K562 (cell line): ENCODE measurements at regions not wholly inside any gene's neighbourhood (a gene's known extent, or its start where the extent isn't known, plus 50 kb on each side); places are given as distances from the start of the nearest gene placed in this dataset.

Experiments
- ATAC-seq: fragments of 200-7000 bp; cut with Tn5 transposase; 3 replicates; pipeline ENCODE4 v1.9.1; 2020; ENCODE audit warnings: moderate library complexity
- BruUV-seq: library from RNA; stranded (reverse); fragments of 400-500 nt; replicated peaks from 2 replicates; lab custom pipeline; 2021; lab: Mats Ljungman, UMichigan
- CTCF ChIA-PET: fragments of 300-600 bp; formaldehyde crosslinking; extraction: SDS; loops from one replicate; lab custom pipeline; 2021; ENCODE audit warnings: low intra/inter-chr PET ratio; lab: Yijun Ruan, JAX
- POLR2A ChIA-PET: fragments of 300-600, 350-650 bp; sonication (Branson Sonifier 250); formaldehyde crosslinking; extraction: SDS; loops from one replicate; lab custom pipeline; 2021; ENCODE audit warnings: antibody characterized with exemption, inconsistent platforms; lab: Yijun Ruan, JAX
- DNase-seq, 4 experiments: peaks; one replicate each; pipeline versions ENCODE4 v3.0.0 to v3.0.0-alpha.2; 2011 to 2018; ENCODE audit warnings: low spot score in 3 of 4, mixed read lengths in 3 of 4; ENCODE audit errors: extremely low read depth in 1 of 4
- FAIRE-seq: peaks from 2 replicates; lab custom pipeline; 2011; peaks lifted over from hg19 to GRCh38; lab: Jason Lieb, UNC
- H2AFZ ChIP-seq: 2 replicates; pipeline ENCODE4 v1.6.0; 2011; ENCODE audit warnings: low read depth, low read length, control low read depth, inconsistent platforms
- H3K27ac ChIP-seq: fragments of 200-600 bp; 3 replicates; pipeline ENCODE4 v1.8.0; 2011; ENCODE audit warnings: low read depth, mild to moderate bottlenecking, control low read depth, inconsistent platforms, low read length, moderate library complexity, mixed read lengths; ENCODE audit errors: extremely low read depth
- H3K27me3 ChIP-seq, 2 experiments: fragments of 300-600 bp in 1 of 2; 2 replicates in 1 of 2; 3 replicates in 1 of 2; pipeline versions ENCODE4 v1.6.0 to v1.8.0; 2011; ENCODE audit warnings: inconsistent platforms in 2 of 2, low read length in 2 of 2, mild to moderate bottlenecking in 1 of 2, mixed read lengths in 1 of 2, moderate library complexity in 1 of 2; ENCODE audit not compliant: control insufficient read depth in 2 of 2, insufficient read depth in 2 of 2
- H3K36me3 ChIP-seq: fragments of 300-600 bp; 3 replicates; pipeline ENCODE4 v1.8.0; 2011; ENCODE audit warnings: mild to moderate bottlenecking, low read length, inconsistent platforms; ENCODE audit not compliant: control insufficient read depth, insufficient read depth
- H3K4me1 ChIP-seq, 2 experiments: fragments of 200-600 bp in 1 of 2; replicated peaks in 1 of 2; 2 replicates in 1 of 2; 3 replicates in 1 of 2; pipeline versions ENCODE4 v1.5.1 to v1.8.0; 2011; ENCODE audit warnings: inconsistent platforms in 2 of 2, low read length in 2 of 2, mild to moderate bottlenecking in 1 of 2, mixed read lengths in 1 of 2, moderate library complexity in 1 of 2; ENCODE audit not compliant: control insufficient read depth in 2 of 2, insufficient read depth in 2 of 2
- H3K4me2 ChIP-seq: 2 replicates; pipeline ENCODE4 v1.6.1; 2011; ENCODE audit warnings: low read length, control low read depth, inconsistent platforms, mixed read lengths; ENCODE audit not compliant: insufficient read depth
- H3K4me3 ChIP-seq: fragments of 200-600 bp; sonication (generic), shearing (Covaris generic); 2 replicates; pipeline ENCODE4 v1.5.1; 2016; ENCODE audit warnings: control low read depth, inconsistent platforms
- H3K79me2 ChIP-seq: fragments of 200-600 bp; 3 replicates; pipeline ENCODE4 v1.8.0; 2011; ENCODE audit warnings: low read length, inconsistent platforms; ENCODE audit not compliant: control insufficient read depth, insufficient read depth
- H3K9ac ChIP-seq, 2 experiments: 2 replicates each; pipeline versions ENCODE4 v1.6.0 to v1.6.1; 2011; ENCODE audit warnings: low read depth in 2 of 2, low read length in 2 of 2, control low read depth in 1 of 2, inconsistent platforms in 1 of 2, mild to moderate bottlenecking in 1 of 2, mixed read lengths in 1 of 2; ENCODE audit not compliant: insufficient read depth in 1 of 2
- H3K9me1 ChIP-seq: one replicate; pipeline ENCODE4 v1.6.0; 2011; ENCODE audit warnings: inconsistent platforms, mild to moderate bottlenecking, low read length, moderate library complexity; ENCODE audit not compliant: control insufficient read depth, insufficient read depth
- H3K9me3 ChIP-seq: replicated peaks from 2 replicates; pipeline ENCODE4 v1.5.1; 2011; ENCODE audit warnings: low read depth, low read length, inconsistent platforms; ENCODE audit not compliant: control insufficient read depth, insufficient read depth
- H4K20me1 ChIP-seq: replicated peaks from 2 replicates; pipeline ENCODE4 v1.6.1; 2011; ENCODE audit warnings: low read length, inconsistent platforms, mixed read lengths; ENCODE audit not compliant: control insufficient read depth, insufficient read depth
- ADNP ChIP-seq: fragments of 200-800 bp; sonication (Bioruptor generic); IDR thresholded peaks from 2 replicates; pipeline ENCODE4 v1.6.1; 2016; ENCODE audit warnings: missing genetic modification characterization, missing compliant biosample characterization
- ATF1 ChIP-seq, 2 experiments: fragments of 450-650 bp in 1 of 2; IDR thresholded peaks; 2 replicates each; pipeline ENCODE4 v1.6.1; 2016; ENCODE audit warnings: missing compliant biosample characterization in 1 of 2, missing genetic modification characterization in 1 of 2
- E2F3 ChIP-seq: fragments of 250-450 bp; sonication (Bioruptor Pico); IDR thresholded peaks from 2 replicates; pipeline ENCODE4 v1.4.0; 2020; ENCODE audit warnings: mild to moderate bottlenecking
- HEY1 ChIP-seq: fragments of 250-450 bp; sonication (Bioruptor Pico); IDR thresholded peaks from 2 replicates; pipeline ENCODE4 v1.5.0; 2020; ENCODE audit warnings: mild to moderate bottlenecking, moderate library complexity, borderline replicate concordance
- MAFG ChIP-seq: fragments of 450-650 bp; conservative IDR thresholded peaks from 2 replicates; pipeline ENCODE4 v1.6.1; 2016; ENCODE audit warnings: missing genetic modification characterization, missing compliant biosample characterization
- NR2C1 ChIP-seq, 2 experiments: fragments of 450-650 bp; IDR thresholded peaks; 2 replicates each; pipeline ENCODE4 v1.6.1; 2017; ENCODE audit warnings: mild to moderate bottlenecking in 2 of 2, antibody characterized with exemption in 1 of 2, inconsistent platforms in 1 of 2, missing compliant biosample characterization in 1 of 2, missing genetic modification characterization in 1 of 2
- PHF21A ChIP-seq: fragments of 450-650 bp; IDR thresholded peaks from 2 replicates; pipeline ENCODE4 v1.6.1; 2017; ENCODE audit warnings: low read depth, borderline replicate concordance
- PRPF4 ChIP-seq: fragments of 200-400 bp; formaldehyde crosslinking; IDR thresholded peaks from one replicate; pipeline ENCODE4 v1.6.1; 2017; ENCODE audit warnings: low read length, low read depth, mild to moderate bottlenecking; ENCODE audit not compliant: insufficient read depth, poor library complexity, severe bottlenecking
- YBX1 ChIP-seq: fragments of 450-650 bp; IDR thresholded peaks from 2 replicates; pipeline ENCODE4 v1.7.1; 2016; ENCODE audit warnings: mild to moderate bottlenecking
- ZEB2 ChIP-seq: fragments of 450-650 bp; IDR thresholded peaks from 2 replicates; pipeline ENCODE4 v1.6.1; 2016
- ZNF384 ChIP-seq: IDR thresholded peaks from 2 replicates; pipeline ENCODE4 v1.6.1; 2012; ENCODE audit warnings: low read depth, low read length, improper control_type of control experiment
- WGBS: fragments of 100-300 bp; shearing (Covaris generic); methylation state at CpG from one replicate; pipeline ENCODE4 v1.1.6; 2016; ENCODE audit warnings: low coverage, mixed read lengths; ENCODE audit not compliant: insufficient coverage; ENCODE audit errors: missing lambda C conversion rate; 5-methylcytosine and 5-hydroxymethylcytosine counted together
- in situ Hi-C: fragments of 300-500 bp; cut with MboI; formaldehyde crosslinking; loops from 4 replicates; pipeline ENCODE4 v1.15.0; 2018; ENCODE audit warnings: inconsistent platforms, mixed read lengths
- intact Hi-C: fragments of 100-400 bp; cut with micrococcal nuclease; formaldehyde crosslinking; loops from 2 replicates; pipeline ENCODE4 v1.14.2; 2022
- TF ChIP-seq, protein P1 (sequence below): fragments of 450-650 bp; formaldehyde crosslinking; IDR thresholded peaks from 2 replicates; pipeline ENCODE4 v1.4.0; 2020; ENCODE audit warnings: mild to moderate bottlenecking
- TF ChIP-seq, protein P2 (sequence below), 3 experiments: fragments of 200-800 bp in 1 of 3; sonication (Bioruptor generic) in 1 of 3; sonication (generic) in 1 of 3; formaldehyde crosslinking in 1 of 3; IDR thresholded peaks; 2 replicates each; pipeline versions ENCODE4 v1.6.1 to v1.8.0; 2016 to 2022; ENCODE audit warnings: mild to moderate bottlenecking in 2 of 3, missing compliant biosample characterization in 2 of 3, missing genetic modification characterization in 2 of 3, missing genetic modification reagents in 1 of 3
- TF ChIP-seq, protein P3 (sequence below): fragments of 250-450 bp; sonication (Bioruptor Pico); IDR thresholded peaks from 2 replicates; pipeline ENCODE4 v1.8.0; 2022; ENCODE audit warnings: moderate library complexity, mild to moderate bottlenecking, inconsistent platforms
- TF ChIP-seq, protein P4 (sequence below): fragments of 450-650 bp; IDR thresholded peaks from 2 replicates; pipeline ENCODE4 v1.6.1; 2017; ENCODE audit warnings: antibody characterized with exemption, mild to moderate bottlenecking

DNA sequence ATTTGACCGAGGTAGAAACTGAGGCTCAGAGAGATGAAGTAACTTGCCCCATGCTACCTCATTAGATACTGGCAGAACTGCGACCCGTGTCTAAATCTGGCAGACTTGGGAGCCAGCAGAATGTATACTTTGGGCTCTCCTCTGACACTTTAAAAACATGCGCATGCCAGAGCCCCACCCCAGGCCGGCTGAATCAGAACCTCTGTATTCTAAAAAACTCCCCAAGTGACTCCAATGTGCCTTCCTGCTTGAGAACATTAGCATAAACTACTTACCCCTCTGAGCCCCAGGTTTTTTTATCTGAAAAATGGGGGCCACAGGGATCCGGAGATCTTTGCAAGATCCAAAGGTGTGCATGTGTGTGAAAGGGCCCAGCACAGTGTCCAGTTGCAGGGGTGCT lies 344.7 kb upstream of the USP24 start:
- BruUV-seq = no TSS peak
- 0% methylated on average over 6 of the region's 6 CpGs for WGBS
- Histone ChIP-seq H3K27me3 (peaks cover 0 to 5% of the 10 kb centered on the region in 2 experiments; a peak in 1 of 5 replicates), H3K4me3 (no peak overlapping the region), H3K9me3 (no peaks in the 10 kb centered on the region), H3K4me1 (no peaks in the 10 kb centered on the region), H2AFZ (no peak overlapping the region), H3K36me3 (no peaks in the 10 kb centered on the region), H3K4me2 (no peak overlapping the region), H3K9ac (no peak overlapping the region), H3K79me2 (no peaks in the 10 kb centered on the region), H3K27ac (no peak overlapping the region), H4K20me1 (no peaks in the 10 kb centered on the region), H3K9me1 (no peaks in the 10 kb centered on the region)
- intact Hi-C loops (no loop called here), in situ Hi-C loops (no loop called here)
- no peak for DNase-seq
- FAIRE-seq = no peak
- ChIA-PET CTCF (no interaction called here), POLR2A (no interaction called here)
- ATAC-seq = no peak
- TF ChIP-seq E2F3 (CRISPR knock-in tag) = no peak
- no peak for TF ChIP-seq PRPF4
- no peak for TF ChIP-seq NR2C1 (IDR thresholded peaks at IDR 0.05)
- no peak for TF ChIP-seq NR2C1 (tag; IDR thresholded peaks at IDR 0.05)
- no peak for TF ChIP-seq ADNP (tag)
- TF ChIP-seq MAFG (tag) = no peak
- no peak for TF ChIP-seq ZEB2
- TF ChIP-seq, protein P1, sequence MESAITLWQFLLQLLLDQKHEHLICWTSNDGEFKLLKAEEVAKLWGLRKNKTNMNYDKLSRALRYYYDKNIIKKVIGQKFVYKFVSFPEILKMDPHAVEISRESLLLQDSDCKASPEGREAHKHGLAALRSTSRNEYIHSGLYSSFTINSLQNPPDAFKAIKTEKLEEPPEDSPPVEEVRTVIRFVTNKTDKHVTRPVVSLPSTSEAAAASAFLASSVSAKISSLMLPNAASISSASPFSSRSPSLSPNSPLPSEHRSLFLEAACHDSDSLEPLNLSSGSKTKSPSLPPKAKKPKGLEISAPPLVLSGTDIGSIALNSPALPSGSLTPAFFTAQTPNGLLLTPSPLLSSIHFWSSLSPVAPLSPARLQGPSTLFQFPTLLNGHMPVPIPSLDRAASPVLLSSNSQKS = no peak
- TF ChIP-seq, protein P2, sequence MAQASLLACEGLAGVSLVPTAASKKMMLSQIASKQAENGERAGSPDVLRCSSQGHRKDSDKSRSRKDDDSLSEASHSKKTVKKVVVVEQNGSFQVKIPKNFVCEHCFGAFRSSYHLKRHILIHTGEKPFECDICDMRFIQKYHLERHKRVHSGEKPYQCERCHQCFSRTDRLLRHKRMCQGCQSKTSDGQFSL (CRISPR knock-in tag; IDR thresholded peaks at IDR 0.05) = no peak
- TF ChIP-seq, protein P2 (tag; IDR thresholded peaks at IDR 0.05) = no peak
- no peak for TF ChIP-seq ZNF384
- TF ChIP-seq, protein P3, sequence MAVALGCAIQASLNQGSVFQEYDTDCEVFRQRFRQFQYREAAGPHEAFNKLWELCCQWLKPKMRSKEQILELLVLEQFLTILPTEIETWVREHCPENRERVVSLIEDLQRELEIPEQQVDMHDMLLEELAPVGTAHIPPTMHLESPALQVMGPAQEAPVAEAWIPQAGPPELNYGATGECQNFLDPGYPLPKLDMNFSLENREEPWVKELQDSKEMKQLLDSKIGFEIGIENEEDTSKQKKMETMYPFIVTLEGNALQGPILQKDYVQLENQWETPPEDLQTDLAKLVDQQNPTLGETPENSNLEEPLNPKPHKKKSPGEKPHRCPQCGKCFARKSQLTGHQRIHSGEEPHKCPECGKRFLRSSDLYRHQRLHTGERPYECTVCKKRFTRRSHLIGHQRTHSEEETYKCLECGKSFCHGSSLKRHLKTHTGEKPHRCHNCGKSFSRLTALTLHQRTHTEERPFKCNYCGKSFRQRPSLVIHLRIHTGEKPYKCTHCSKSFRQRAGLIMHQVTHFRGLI = no peak
- TF ChIP-seq, protein P4, sequence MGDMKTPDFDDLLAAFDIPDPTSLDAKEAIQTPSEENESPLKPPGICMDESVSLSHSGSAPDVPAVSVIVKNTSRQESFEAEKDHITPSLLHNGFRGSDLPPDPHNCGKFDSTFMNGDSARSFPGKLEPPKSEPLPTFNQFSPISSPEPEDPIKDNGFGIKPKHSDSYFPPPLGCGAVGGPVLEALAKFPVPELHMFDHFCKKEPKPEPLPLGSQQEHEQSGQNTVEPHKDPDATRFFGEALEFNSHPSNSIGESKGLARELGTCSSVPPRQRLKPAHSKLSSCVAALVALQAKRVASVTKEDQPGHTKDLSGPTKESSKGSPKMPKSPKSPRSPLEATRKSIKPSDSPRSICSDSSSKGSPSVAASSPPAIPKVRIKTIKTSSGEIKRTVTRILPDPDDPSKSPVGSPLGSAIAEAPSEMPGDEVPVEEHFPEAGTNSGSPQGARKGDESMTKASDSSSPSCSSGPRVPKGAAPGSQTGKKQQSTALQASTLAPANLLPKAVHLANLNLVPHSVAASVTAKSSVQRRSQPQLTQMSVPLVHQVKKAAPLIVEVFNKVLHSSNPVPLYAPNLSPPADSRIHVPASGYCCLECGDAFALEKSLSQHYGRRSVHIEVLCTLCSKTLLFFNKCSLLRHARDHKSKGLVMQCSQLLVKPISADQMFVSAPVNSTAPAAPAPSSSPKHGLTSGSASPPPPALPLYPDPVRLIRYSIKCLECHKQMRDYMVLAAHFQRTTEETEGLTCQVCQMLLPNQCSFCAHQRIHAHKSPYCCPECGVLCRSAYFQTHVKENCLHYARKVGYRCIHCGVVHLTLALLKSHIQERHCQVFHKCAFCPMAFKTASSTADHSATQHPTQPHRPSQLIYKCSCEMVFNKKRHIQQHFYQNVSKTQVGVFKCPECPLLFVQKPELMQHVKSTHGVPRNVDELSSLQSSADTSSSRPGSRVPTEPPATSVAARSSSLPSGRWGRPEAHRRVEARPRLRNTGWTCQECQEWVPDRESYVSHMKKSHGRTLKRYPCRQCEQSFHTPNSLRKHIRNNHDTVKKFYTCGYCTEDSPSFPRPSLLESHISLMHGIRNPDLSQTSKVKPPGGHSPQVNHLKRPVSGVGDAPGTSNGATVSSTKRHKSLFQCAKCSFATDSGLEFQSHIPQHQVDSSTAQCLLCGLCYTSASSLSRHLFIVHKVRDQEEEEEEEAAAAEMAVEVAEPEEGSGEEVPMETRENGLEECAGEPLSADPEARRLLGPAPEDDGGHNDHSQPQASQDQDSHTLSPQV = no peak
- no peak for TF ChIP-seq HEY1 (CRISPR knock-in tag)
- TF ChIP-seq YBX1 = no peak
- no peak for TF ChIP-seq PHF21A
- TF ChIP-seq ATF1 (CRISPR knock-in tag; IDR thresholded peaks at IDR 0.05) = no peak
- TF ChIP-seq ATF1 (tag; IDR thresholded peaks at IDR 0.05) = no peak
